Neural cell (in vitro differentiated cells): ENCODE measurements at regions not wholly inside any gene's neighbourhood (a gene's known extent, or its start where the extent isn't known, plus 50 kb on each side); places are given as distances from the start of the nearest gene placed in this dataset.

Experiments used
- H2AFZ ChIP-seq: fragments of 200-600, 300-800 bp; sonication (generic), shearing (Covaris generic); 2 replicates; pipeline ENCODE4 v1.6.0; 2014; ENCODE audit warnings: low read depth, mild to moderate bottlenecking, antibody characterized with exemption, low read length, moderate library complexity
- H3F3A ChIP-seq: fragments of 200-600 bp; shearing (Covaris generic); 2 replicates; pipeline ENCODE4 v1.6.1; 2016; ENCODE audit warnings: mild to moderate bottlenecking, moderate library complexity, mixed read lengths, antibody characterized with exemption, low read length; ENCODE audit not compliant: insufficient read depth, poor library complexity, severe bottlenecking
- H3K27ac ChIP-seq: fragments of 200-600, 300-800 bp; sonication (generic), shearing (Covaris generic); 2 replicates; pipeline ENCODE4 v1.5.1; 2014; ENCODE audit warnings: mild to moderate bottlenecking, low read length, moderate library complexity
- H3K27me3 ChIP-seq: fragments of 300-800, 200-600 bp; sonication (generic), shearing (Covaris generic); 2 replicates; pipeline ENCODE4 v1.6.0; 2014; ENCODE audit warnings: mild to moderate bottlenecking, low read depth, low read length, moderate library complexity; ENCODE audit not compliant: insufficient read depth
- H3K36me3 ChIP-seq: fragments of 300-800, 200-600 bp; sonication (generic), shearing (Covaris generic); 2 replicates; pipeline ENCODE4 v1.5.1; 2014; ENCODE audit warnings: mild to moderate bottlenecking, antibody characterized with exemption, low read length, moderate library complexity; ENCODE audit not compliant: insufficient read depth
- H3K4me2 ChIP-seq: fragments of 300-800, 200-600 bp; sonication (generic), shearing (Covaris generic); 2 replicates; pipeline ENCODE4 v1.6.0; 2014; ENCODE audit warnings: mild to moderate bottlenecking, low read length
- H3K4me3 ChIP-seq: fragments of 300-800, 200-600 bp; sonication (generic), shearing (Covaris generic); 2 replicates; pipeline ENCODE4 v1.5.1; 2014; ENCODE audit warnings: mild to moderate bottlenecking, low read length, moderate library complexity
- H3K79me2 ChIP-seq: fragments of 200-600 bp; shearing (Covaris generic); replicated peaks from 2 replicates; pipeline ENCODE4 v1.6.0; 2014; ENCODE audit warnings: mild to moderate bottlenecking, low read length, moderate library complexity; ENCODE audit not compliant: insufficient read depth
- H3K9ac ChIP-seq: fragments of 300-800, 200-600 bp; sonication (generic), shearing (Covaris generic); 2 replicates; pipeline ENCODE4 v1.6.1; 2016; ENCODE audit warnings: mild to moderate bottlenecking, low read length, mixed read lengths
- H3K9me2 ChIP-seq: fragments of 200-600 bp; shearing (Covaris generic); 2 replicates; pipeline ENCODE4 v1.6.1; 2016; ENCODE audit warnings: mild to moderate bottlenecking, low read length, mixed read lengths; ENCODE audit not compliant: insufficient read depth
- H3K9me3 ChIP-seq: fragments of 200-600, 300-800 bp; sonication (generic), shearing (Covaris generic); 2 replicates; pipeline ENCODE4 v1.6.1; 2016; ENCODE audit warnings: mild to moderate bottlenecking, mixed run types, low read length, moderate library complexity, mixed read lengths
- H4K20me1 ChIP-seq: fragments of 200-600 bp; shearing (Covaris generic); 2 replicates; pipeline ENCODE4 v1.6.1; 2016; ENCODE audit warnings: mild to moderate bottlenecking, mixed run types; ENCODE audit not compliant: insufficient read depth
- CTCF ChIP-seq: fragments of 450-650 bp; IDR thresholded peaks from 2 replicates; pipeline ENCODE4 v1.5.1; 2014; ENCODE audit warnings: antibody characterized with exemption, mild to moderate bottlenecking, moderate library complexity; ENCODE audit not compliant: poor library complexity, severe bottlenecking
- EP300 ChIP-seq: fragments of 450-650 bp; conservative IDR thresholded peaks from 2 replicates; pipeline ENCODE4 v1.6.1; 2014; ENCODE audit warnings: antibody characterized with exemption, mild to moderate bottlenecking, moderate library complexity; ENCODE audit not compliant: poor library complexity, severe bottlenecking
- EZH2 ChIP-seq: fragments of 200-600, 300-800 bp; shearing (Covaris generic), sonication (generic); IDR thresholded peaks from 2 replicates; pipeline ENCODE4 v1.6.1; 2014; ENCODE audit warnings: antibody characterized with exemption, low read length, borderline replicate concordance, mild to moderate bottlenecking; ENCODE audit not compliant: insufficient read depth, poor library complexity, severe bottlenecking
- MXI1 ChIP-seq: fragments of 450-650 bp; conservative IDR thresholded peaks from 2 replicates; pipeline ENCODE4 v1.6.1; 2014; ENCODE audit warnings: antibody characterized with exemption, mild to moderate bottlenecking; ENCODE audit not compliant: poor library complexity, severe bottlenecking
- POLR2AphosphoS5 ChIP-seq: IDR thresholded peaks from 2 replicates; pipeline ENCODE4 v1.6.1; 2012
- RAD21 ChIP-seq: fragments of 450-650 bp; conservative IDR thresholded peaks from 2 replicates; pipeline ENCODE4 v1.6.1; 2014; ENCODE audit warnings: antibody characterized with exemption, mild to moderate bottlenecking, moderate library complexity
- REST ChIP-seq: IDR thresholded peaks from 2 replicates; pipeline ENCODE4 v1.6.1; 2012; ENCODE audit warnings: borderline replicate concordance
- SMC3 ChIP-seq: fragments of 450-650 bp; conservative IDR thresholded peaks from 2 replicates; pipeline ENCODE4 v1.6.1; 2014; ENCODE audit warnings: antibody characterized with exemption, mild to moderate bottlenecking, moderate library complexity; ENCODE audit not compliant: poor library complexity
- TAF1 ChIP-seq: IDR thresholded peaks from 2 replicates; pipeline ENCODE4 v1.6.1; 2012; ENCODE audit warnings: low read depth

GRCh38 chr20:46816097-46816496, 78.5 kb upstream of the EYA2 start:
- Histone ChIP-seq H4K20me1 (no peaks in the 10 kb centered on the region), H2AFZ (no peak overlapping the region), H3K27me3 (no peaks in the 10 kb centered on the region), H3K9me2 (no peaks in the 10 kb centered on the region), H3K4me2 (no peak overlapping the region), H3K79me2 (no peaks in the 10 kb centered on the region), H3K36me3 (no peaks in the 10 kb centered on the region), H3K9me3 (no peaks in the 10 kb centered on the region), H3K9ac (no peak overlapping the region), H3K4me3 (no peak overlapping the region), H3F3A (no peaks in the 10 kb centered on the region), H3K27ac (no peak overlapping the region)
- TF ChIP-seq RAD21 = no peak
- TF ChIP-seq CTCF = no peak
- TF ChIP-seq EP300 = no peak
- no peak for TF ChIP-seq REST
- no peak for TF ChIP-seq MXI1
- TF ChIP-seq EZH2 = no peak
- no peak for TF ChIP-seq SMC3
- no peak for TF ChIP-seq POLR2AphosphoS5
- TF ChIP-seq TAF1 = no peak

GRCh38 chr20:46816886-46817638, 77.6 kb upstream of the EYA2 start:
- H3F3A ChIP-seq = no peaks in the 10 kb centered on the region
- H3K9me2 ChIP-seq = no peaks in the 10 kb centered on the region
- no peaks in the 10 kb centered on the region for H3K9me3 ChIP-seq
- H3K4me3 ChIP-seq = no peak overlapping the region
- H3K27ac ChIP-seq = no peak overlapping the region
- no peak for TF ChIP-seq TAF1
- TF ChIP-seq EZH2 = no peak
- no peak for TF ChIP-seq REST
- TF ChIP-seq MXI1 = no peak
- TF ChIP-seq CTCF = no peak
- TF ChIP-seq POLR2AphosphoS5 = no peak
- no peak for TF ChIP-seq EP300
- no peak for TF ChIP-seq RAD21
- H3K4me2 ChIP-seq = no peak overlapping the region
- H3K79me2 ChIP-seq = no peaks in the 10 kb centered on the region
- H4K20me1 ChIP-seq = no peaks in the 10 kb centered on the region
- H3K9ac ChIP-seq = no peak overlapping the region
- H3K36me3 ChIP-seq = no peaks in the 10 kb centered on the region
- no peak overlapping the region for H2AFZ ChIP-seq
- H3K27me3 ChIP-seq = no peaks in the 10 kb centered on the region
